Gastrocnemius medialis (tissue), 4 donors: ENCODE measurements at regions not wholly inside any gene's neighbourhood (a gene's known extent, or its start where the extent isn't known, plus 50 kb on each side); places are given as distances from the start of the nearest gene placed in this dataset.
"Not testable (repeated sequence)": the region's sequence is repeated elsewhere in the genome, so short reads cannot be mapped to it uniquely, and the experiment has no call there.

Source experiments
- ATAC-seq, 2 donors: fragments of 150-250 bp; one replicate each; pipeline ENCODE4 v1.9.1; 2016
- DNase-seq, 2 donors: peaks; one replicate each; pipeline ENCODE4 v3.0.0-alpha.2; 2019
- H3K27ac ChIP-seq, 4 donors: fragments of 200-600 bp; sonication (generic); 1 replicate in 1 of 4; 2 replicates in 3 of 4; pipeline ENCODE4 v1.5.1; 2016 to 2018; ENCODE audit warnings: mild to moderate bottlenecking in 2 of 4, moderate library complexity in 1 of 4
- H3K27me3 ChIP-seq, 3 donors: fragments of 200-600 bp; sonication (generic) in 2 of 3; 1 replicate in 1 of 3; 2 replicates in 2 of 3; pipeline versions ENCODE4 v1.5.1 to v1.6.0; 2016 to 2019; ENCODE audit warnings: mild to moderate bottlenecking in 1 of 3, moderate library complexity in 1 of 3
- H3K36me3 ChIP-seq, 2 donors: fragments of 200-600 bp; sonication (generic) in 1 of 2; one replicate each; pipeline ENCODE4 v1.5.1; 2017 to 2018
- H3K4me1 ChIP-seq, 2 donors: fragments of 200-600 bp; sonication (generic) in 1 of 2; one replicate each; pipeline ENCODE4 v1.5.1; 2016 to 2017; ENCODE audit warnings: mild to moderate bottlenecking in 2 of 2
- H3K4me3 ChIP-seq, 4 donors: fragments of 200-600 bp; sonication (generic) in 3 of 4; 1 replicate in 1 of 4; 2 replicates in 3 of 4; pipeline ENCODE4 v1.5.1; 2016 to 2019; ENCODE audit warnings: mild to moderate bottlenecking in 2 of 4
- H3K9me3 ChIP-seq, 3 donors: fragments of 200-600 bp; sonication (generic) in 2 of 3; 1 replicate in 1 of 3; 2 replicates in 2 of 3; pipeline ENCODE4 v1.5.1; 2016 to 2019
- POLR2A ChIP-seq, 2 donors: fragments of 450-650 bp; IDR thresholded peaks; one replicate each; pipeline ENCODE4 v1.6.1; 2017; ENCODE audit warnings: antibody characterized with exemption in 2 of 2, mild to moderate bottlenecking in 2 of 2, moderate library complexity in 2 of 2
- in situ Hi-C, 4 donors: fragments of 200-750 bp; cut with MboI; loops; one replicate each; pipeline versions ENCODE4 v1.15.0 to v1.8.0; 2017; ENCODE audit warnings: low sequenced_read_pairs in 4 of 4
- intact Hi-C: fragments of 100-400 bp; cut with DNase I; formaldehyde crosslinking; loops from one replicate; pipeline ENCODE4 v1.15.1; 2023; ENCODE audit warnings: low total_unique reads
- TF ChIP-seq, protein P1 (sequence below), 5 experiments: fragments of 450-650 bp in 3 of 5; fragments of 200-600 bp in 2 of 5; sonication (generic) in 2 of 5; IDR thresholded peaks in 4 of 5; conservative IDR thresholded peaks in 1 of 5; 1 replicate in 4 of 5; 2 replicates in 1 of 5; pipeline ENCODE4 v1.5.1; 2016 to 2019; ENCODE audit warnings: antibody characterized with exemption in 5 of 5, mild to moderate bottlenecking in 3 of 5, moderate library complexity in 3 of 5

DNA sequence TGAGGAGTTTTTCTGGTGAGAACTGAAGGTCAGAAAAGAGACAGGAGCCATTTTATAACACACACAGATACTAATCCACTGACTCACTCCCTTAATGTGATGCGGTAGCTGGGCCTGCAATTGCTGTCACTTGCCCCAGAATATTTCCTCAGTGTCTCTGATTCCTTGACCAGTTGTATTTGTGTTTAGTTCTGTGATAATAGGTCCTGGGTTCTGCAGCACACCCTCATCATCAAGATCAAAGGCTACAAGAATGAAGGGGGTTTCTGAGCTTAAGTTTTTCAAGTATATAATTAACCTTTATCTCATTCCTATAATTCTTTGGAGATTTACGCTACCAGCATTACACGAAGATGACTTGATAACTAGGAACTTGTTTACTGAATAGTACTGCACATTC is 576.5 kb upstream of the CPXCR1 start:
- Histone ChIP-seq H3K9me3 (no peaks in the 10 kb centered on the region), H3K27me3 (peaks cover 0 to 7% (median 0%) of the 10 kb centered on the region in 3 donors), H3K4me3 (no peak overlapping the region), H3K27ac (no peak overlapping the region), H3K36me3 (no peaks in the 10 kb centered on the region), H3K4me1 (no peaks in the 10 kb centered on the region)
- intact Hi-C loops: no loop called here
- in situ Hi-C loops: no loop called here
- no peak for ATAC-seq
- TF ChIP-seq, protein P1, sequence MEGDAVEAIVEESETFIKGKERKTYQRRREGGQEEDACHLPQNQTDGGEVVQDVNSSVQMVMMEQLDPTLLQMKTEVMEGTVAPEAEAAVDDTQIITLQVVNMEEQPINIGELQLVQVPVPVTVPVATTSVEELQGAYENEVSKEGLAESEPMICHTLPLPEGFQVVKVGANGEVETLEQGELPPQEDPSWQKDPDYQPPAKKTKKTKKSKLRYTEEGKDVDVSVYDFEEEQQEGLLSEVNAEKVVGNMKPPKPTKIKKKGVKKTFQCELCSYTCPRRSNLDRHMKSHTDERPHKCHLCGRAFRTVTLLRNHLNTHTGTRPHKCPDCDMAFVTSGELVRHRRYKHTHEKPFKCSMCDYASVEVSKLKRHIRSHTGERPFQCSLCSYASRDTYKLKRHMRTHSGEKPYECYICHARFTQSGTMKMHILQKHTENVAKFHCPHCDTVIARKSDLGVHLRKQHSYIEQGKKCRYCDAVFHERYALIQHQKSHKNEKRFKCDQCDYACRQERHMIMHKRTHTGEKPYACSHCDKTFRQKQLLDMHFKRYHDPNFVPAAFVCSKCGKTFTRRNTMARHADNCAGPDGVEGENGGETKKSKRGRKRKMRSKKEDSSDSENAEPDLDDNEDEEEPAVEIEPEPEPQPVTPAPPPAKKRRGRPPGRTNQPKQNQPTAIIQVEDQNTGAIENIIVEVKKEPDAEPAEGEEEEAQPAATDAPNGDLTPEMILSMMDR (IDR thresholded peaks at IDR 0.05 in 4 of 5, conservative IDR thresholded peaks at IDR 0.05 in 1 of 5): no peak
- TF ChIP-seq POLR2A (IDR thresholded peaks at IDR 0.05): no peak
- no peak for DNase-seq

DNA sequence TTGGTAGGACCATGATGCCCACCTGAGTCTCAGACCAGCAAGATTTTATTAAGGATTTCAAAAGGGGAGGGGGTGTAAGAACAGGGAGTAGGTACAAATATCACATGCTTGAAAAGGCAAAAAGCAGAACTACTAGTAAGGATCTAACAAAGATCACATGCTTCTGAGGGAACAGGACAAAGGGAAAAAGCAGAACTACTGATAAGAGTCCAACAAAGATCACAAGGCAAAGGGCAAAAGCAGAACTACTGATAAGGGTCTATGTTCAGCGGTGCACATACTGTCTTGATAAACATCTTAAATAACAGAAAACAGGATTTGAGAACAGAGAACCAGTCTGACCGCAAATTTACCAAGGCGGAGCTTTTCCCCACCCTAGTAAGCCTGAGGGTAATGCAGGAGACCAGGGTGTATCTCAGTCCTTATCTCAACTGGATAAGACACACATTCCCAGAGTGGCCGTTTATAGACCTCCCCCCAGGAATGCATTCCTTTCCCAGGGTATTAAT is 573.0 kb upstream of the CPXCR1 start:
- H3K4me1 ChIP-seq, H3K27ac ChIP-seq, H3K4me3 ChIP-seq, H3K36me3 ChIP-seq, ATAC-seq, in situ Hi-C loops, H3K27me3 ChIP-seq, DNase-seq, intact Hi-C loops, H3K9me3 ChIP-seq: not testable (repeated sequence)

DNA sequence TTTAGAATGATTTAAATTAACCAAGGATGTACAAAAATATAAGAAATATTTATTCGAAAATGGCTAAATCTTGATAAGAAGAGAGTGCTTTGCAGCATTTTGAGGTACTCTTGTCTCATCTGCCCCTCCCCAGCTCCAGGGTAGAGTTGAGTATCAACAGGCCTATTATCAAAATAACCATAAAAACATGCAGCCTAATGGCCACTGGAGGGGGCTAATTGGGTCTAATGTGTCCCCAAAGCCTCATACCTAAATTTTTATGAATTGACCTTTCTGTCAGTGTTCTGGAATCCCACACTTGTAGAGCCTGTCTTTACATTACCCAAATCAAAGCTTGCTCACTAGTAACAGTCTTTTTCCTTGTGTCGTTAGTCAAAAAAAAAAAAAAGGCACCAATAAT is 544.9 kb upstream of the CPXCR1 start:
- in situ Hi-C loops: no loop called here

DNA sequence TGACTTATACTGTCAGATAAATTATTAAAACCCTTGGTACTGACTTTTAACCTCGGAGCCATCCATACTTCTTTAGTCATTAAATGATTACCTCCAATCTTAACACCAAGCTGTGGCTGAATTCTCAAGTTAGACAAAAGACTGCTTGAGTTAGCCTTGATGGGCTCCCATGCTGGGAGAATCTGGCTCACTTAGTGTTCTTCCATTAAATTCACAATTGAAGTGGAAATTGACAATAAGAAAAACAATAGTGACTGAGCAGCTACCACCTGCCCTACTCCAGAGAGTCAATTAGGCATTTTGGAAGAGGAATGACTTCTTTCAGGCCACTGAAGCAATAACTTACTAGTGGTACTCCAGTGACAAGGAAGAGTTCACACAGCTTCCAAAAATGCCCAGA is 503.0 kb upstream of the CPXCR1 start:
- intact Hi-C loops (no loop called here), in situ Hi-C loops (no loop called here)
- no peak overlapping the region for H3K4me3 ChIP-seq
- no peaks in the 10 kb centered on the region for H3K27me3 ChIP-seq
- TF ChIP-seq, protein P1 (IDR thresholded peaks at IDR 0.05 in 4 of 5, conservative IDR thresholded peaks at IDR 0.05 in 1 of 5): no peak
- TF ChIP-seq POLR2A (IDR thresholded peaks at IDR 0.05): no peak
- H3K27ac ChIP-seq: no peak overlapping the region
- no peaks in the 10 kb centered on the region for H3K9me3 ChIP-seq
- no peak for ATAC-seq
- no peaks in the 10 kb centered on the region for H3K36me3 ChIP-seq
- no peak for DNase-seq
- H3K4me1 ChIP-seq: no peaks in the 10 kb centered on the region

More for the DNA sequence above, 544.9 kb upstream of the CPXCR1 start:
- no peaks in the 10 kb centered on the region for H3K27me3 ChIP-seq
- no peak overlapping the region for H3K27ac ChIP-seq
- DNase-seq: no peak
- H3K36me3 ChIP-seq: no peaks in the 10 kb centered on the region
- no peaks in the 10 kb centered on the region for H3K9me3 ChIP-seq
- no peak overlapping the region for H3K4me3 ChIP-seq
- TF ChIP-seq, protein P1 (IDR thresholded peaks at IDR 0.05 in 4 of 5, conservative IDR thresholded peaks at IDR 0.05 in 1 of 5): no peak
- no peak for TF ChIP-seq POLR2A (IDR thresholded peaks at IDR 0.05)
- H3K4me1 ChIP-seq: no peaks in the 10 kb centered on the region
- ATAC-seq: no peak
- intact Hi-C loops: no loop called here

DNA sequence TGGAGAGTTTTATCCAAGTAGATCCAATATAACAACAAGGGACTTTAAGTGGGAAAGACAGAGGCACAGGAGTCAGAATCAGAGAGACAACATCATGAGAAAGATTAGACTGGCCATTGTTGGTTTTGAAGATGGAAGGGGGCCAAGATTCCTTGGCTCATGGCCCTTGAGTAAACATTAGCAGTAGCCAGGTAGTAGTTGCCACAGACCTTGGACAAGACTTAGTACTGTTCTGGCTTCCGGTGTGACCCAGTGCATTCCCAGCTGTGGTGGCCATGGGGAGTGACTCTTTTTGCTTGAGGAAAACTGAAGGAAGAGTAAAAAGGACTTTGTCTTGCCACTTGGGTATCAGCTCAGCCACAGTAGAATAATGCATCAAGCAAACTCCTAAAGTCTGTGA is 462.2 kb upstream of the CPXCR1 start:
- TF ChIP-seq, protein P1 (IDR thresholded peaks at IDR 0.05 in 4 of 5, conservative IDR thresholded peaks at IDR 0.05 in 1 of 5): no peak
- TF ChIP-seq POLR2A (IDR thresholded peaks at IDR 0.05): no peak
- Histone ChIP-seq H3K27me3 (no peaks in the 10 kb centered on the region), H3K36me3 (no peaks in the 10 kb centered on the region), H3K9me3 (no peaks in the 10 kb centered on the region), H3K27ac (no peak overlapping the region), H3K4me3 (no peak overlapping the region), H3K4me1 (no peaks in the 10 kb centered on the region)
- intact Hi-C loops: no loop called here
- ATAC-seq (no peak), DNase-seq (no peak)
- in situ Hi-C loops: no loop called here

DNA sequence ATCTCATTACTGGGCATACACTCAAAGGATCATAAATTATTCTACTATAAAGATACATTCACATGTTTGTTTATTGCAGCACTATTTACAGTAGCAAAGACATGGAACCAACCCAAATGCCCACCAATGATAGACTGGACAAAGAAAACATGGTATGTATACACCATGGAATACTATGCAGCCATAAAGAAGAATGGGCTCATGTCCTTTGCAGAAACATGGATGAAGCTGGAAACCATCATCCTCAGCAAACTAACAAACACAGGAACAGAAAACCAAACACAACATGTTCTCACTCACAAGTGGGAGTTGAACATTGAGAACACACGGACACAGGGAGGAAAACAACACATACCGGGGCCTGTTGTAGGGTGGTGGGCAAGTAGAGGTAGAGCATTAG is 433.1 kb upstream of the CPXCR1 start:
- in situ Hi-C loops, H3K36me3 ChIP-seq, H3K27me3 ChIP-seq, intact Hi-C loops, H3K27ac ChIP-seq, H3K9me3 ChIP-seq, H3K4me3 ChIP-seq, DNase-seq, ATAC-seq, H3K4me1 ChIP-seq: not testable (repeated sequence)
